KOPT-K1 (cell line): ENCODE measurements at regions not wholly inside any gene's neighbourhood (a gene's known extent, or its start where the extent isn't known, plus 50 kb on each side); places are given as distances from the start of the nearest gene placed in this dataset.

Source experiments
- H3K27ac ChIP-seq: fragments of 200-600 bp; sonication (generic); 2 replicates; pipeline ENCODE4 v1.5.1; 2016; ENCODE audit warnings: antibody characterized with exemption, mild to moderate bottlenecking, low read depth, low read length; ENCODE audit not compliant: poor library complexity, severe bottlenecking
- H3K36me3 ChIP-seq: fragments of 200-600 bp; sonication (generic); 2 replicates; pipeline ENCODE4 v1.5.1; 2017; ENCODE audit warnings: antibody characterized with exemption, mild to moderate bottlenecking, low read length, moderate library complexity; ENCODE audit not compliant: insufficient read depth
- H3K9me3 ChIP-seq: fragments of 200-600 bp; sonication (generic); 2 replicates; pipeline ENCODE4 v1.5.1; 2017; ENCODE audit warnings: antibody characterized with exemption, low read length, mild to moderate bottlenecking; ENCODE audit not compliant: insufficient read depth, poor library complexity, severe bottlenecking

- no peaks in the 10 kb centered on the region for H3K9me3 ChIP-seq
- no peak overlapping the region for H3K27ac ChIP-seq
- H3K36me3 ChIP-seq = no peaks in the 10 kb centered on the region
These were observed 265.2 kb upstream of the PHF14 start for GRCh38 chr7:10708447-10708846.

GRCh38 chr7:10718768-10719167 lies 254.9 kb upstream of the PHF14 start:
- H3K36me3 ChIP-seq = no peaks in the 10 kb centered on the region

GRCh38 chr7:10720042-10720441 lies 253.6 kb upstream of the PHF14 start:
- H3K27ac ChIP-seq = no peak overlapping the region
- H3K36me3 ChIP-seq = no peaks in the 10 kb centered on the region
- no peaks in the 10 kb centered on the region for H3K9me3 ChIP-seq

More at GRCh38 chr7:10718768-10719167, 254.9 kb upstream of the PHF14 start:
- Histone ChIP-seq H3K9me3 (no peaks in the 10 kb centered on the region), H3K27ac (no peak overlapping the region)

GRCh38 chr7:10721289-10721688 lies 252.4 kb upstream of the PHF14 start:
- Histone ChIP-seq H3K36me3 (no peaks in the 10 kb centered on the region), H3K27ac (no peak overlapping the region), H3K9me3 (no peaks in the 10 kb centered on the region)

- Histone ChIP-seq H3K9me3 (no peaks in the 10 kb centered on the region), H3K27ac (no peak overlapping the region), H3K36me3 (no peaks in the 10 kb centered on the region)
These were observed 249.8 kb upstream of the PHF14 start for GRCh38 chr7:10723832-10724231.

GRCh38 chr7:10724449-10724848 lies 249.2 kb upstream of the PHF14 start:
- H3K27ac ChIP-seq = no peak overlapping the region
- no peaks in the 10 kb centered on the region for H3K36me3 ChIP-seq
- H3K9me3 ChIP-seq = no peaks in the 10 kb centered on the region

- no peaks in the 10 kb centered on the region for H3K9me3 ChIP-seq
- no peaks in the 10 kb centered on the region for H3K36me3 ChIP-seq
- H3K27ac ChIP-seq = no peak overlapping the region
These were observed 246.0 kb upstream of the PHF14 start for GRCh38 chr7:10727636-10728035.

GRCh38 chr7:10731253-10731773 lies 242.4 kb upstream of the PHF14 start:
- no peaks in the 10 kb centered on the region for H3K36me3 ChIP-seq
- H3K27ac ChIP-seq = no peak overlapping the region
- no peaks in the 10 kb centered on the region for H3K9me3 ChIP-seq

- no peaks in the 10 kb centered on the region for H3K36me3 ChIP-seq
- H3K27ac ChIP-seq = no peak overlapping the region
- H3K9me3 ChIP-seq = no peaks in the 10 kb centered on the region
These were observed 239.9 kb upstream of the PHF14 start for GRCh38 chr7:10733747-10734146.

- H3K27ac ChIP-seq = no peak overlapping the region
- no peaks in the 10 kb centered on the region for H3K9me3 ChIP-seq
- H3K36me3 ChIP-seq = no peaks in the 10 kb centered on the region
These were observed 239.1 kb upstream of the PHF14 start for GRCh38 chr7:10734595-10734994.

- no peaks in the 10 kb centered on the region for H3K9me3 ChIP-seq
- no peak overlapping the region for H3K27ac ChIP-seq
- no peaks in the 10 kb centered on the region for H3K36me3 ChIP-seq
These were observed 234.3 kb upstream of the PHF14 start for GRCh38 chr7:10739401-10739800.

- Histone ChIP-seq H3K36me3 (no peaks in the 10 kb centered on the region), H3K27ac (no peak overlapping the region), H3K9me3 (no peaks in the 10 kb centered on the region)
These were observed 232.9 kb upstream of the PHF14 start for GRCh38 chr7:10740805-10741204.

GRCh38 chr7:10756981-10757380 lies 216.7 kb upstream of the PHF14 start:
- H3K27ac ChIP-seq = no peak overlapping the region
- H3K9me3 ChIP-seq = peaks cover 14% of the 10 kb centered on the region
- no peaks in the 10 kb centered on the region for H3K36me3 ChIP-seq

GRCh38 chr7:10759120-10759519 lies 214.6 kb upstream of the PHF14 start:
- H3K9me3 ChIP-seq = peaks cover 14% of the 10 kb centered on the region
- H3K27ac ChIP-seq = no peak overlapping the region
- H3K36me3 ChIP-seq = no peaks in the 10 kb centered on the region

GRCh38 chr7:10767771-10768170 lies 205.9 kb upstream of the PHF14 start:
- H3K36me3 ChIP-seq = no peaks in the 10 kb centered on the region
- H3K9me3 ChIP-seq = no peaks in the 10 kb centered on the region
- no peak overlapping the region for H3K27ac ChIP-seq

GRCh38 chr7:10770176-10770575 lies 203.5 kb upstream of the PHF14 start:
- no peaks in the 10 kb centered on the region for H3K36me3 ChIP-seq
- no peak overlapping the region for H3K27ac ChIP-seq
- no peaks in the 10 kb centered on the region for H3K9me3 ChIP-seq

GRCh38 chr7:10773430-10773829 lies 200.2 kb upstream of the PHF14 start:
- Histone ChIP-seq H3K36me3 (no peaks in the 10 kb centered on the region), H3K27ac (no peak overlapping the region), H3K9me3 (no peaks in the 10 kb centered on the region)
